SH-SY5Y (cell line): ENCODE measurements at regions not wholly inside any gene's neighbourhood (a gene's known extent, or its start where the extent isn't known, plus 50 kb on each side); places are given as distances from the start of the nearest gene placed in this dataset.

ENCODE experiments used
- GATA2 ChIP-seq: IDR thresholded peaks from 2 replicates; pipeline ENCODE4 v1.6.1; 2011; ENCODE audit warnings: mild to moderate bottlenecking, low read depth, low read length
- GATA3 ChIP-seq: IDR thresholded peaks from 2 replicates; pipeline ENCODE4 v1.6.1; 2011; ENCODE audit warnings: low read depth, mild to moderate bottlenecking, low read length, moderate library complexity

DNA sequence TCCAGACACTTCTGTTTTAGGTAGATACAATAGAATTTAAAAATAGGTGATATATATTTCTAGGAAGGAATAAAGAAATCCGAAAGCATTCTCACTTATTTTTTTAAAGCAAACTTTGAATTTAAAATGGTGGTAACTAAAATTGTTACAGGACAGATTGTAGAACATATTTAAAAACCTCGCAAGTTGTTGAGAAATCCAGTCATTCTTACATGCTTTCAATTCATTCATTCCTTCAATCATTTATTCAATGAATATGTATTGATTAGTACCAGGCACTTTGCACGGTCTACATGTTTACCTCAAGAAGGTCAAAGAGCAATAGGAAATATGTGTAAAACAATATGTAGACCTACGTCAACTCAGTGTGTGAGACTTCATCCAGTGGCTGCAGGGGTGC is 189.9 kb upstream of the SNX7 start:
- no peak for TF ChIP-seq GATA2
- no peak for TF ChIP-seq GATA3
